ENCODE measurements at regions not wholly inside any gene's neighbourhood (a gene's known extent, or its start where the extent isn't known, plus 50 kb on each side); places are given as distances from the start of the nearest gene placed in this dataset.

GRCh38 chr11:98036810-98037209, 983.9 kb upstream of the CNTN5 start:
- no peaks in the 10 kb centered on the region for H3K36me3 Mint-ChIP-seq (ENCODE audit: low read depth)
- DNase-seq: no peak
- no peak overlapping the region for H3K27ac Mint-ChIP-seq
- no peaks in the 10 kb centered on the region for H3K9me3 Mint-ChIP-seq
- H3K4me3 Mint-ChIP-seq: no peak overlapping the region
- H3K27me3 Mint-ChIP-seq (ENCODE audit: insufficient read depth): no peaks in the 10 kb centered on the region; the same call in 1 of the 2 replicates
- TF ChIP-seq, protein P1, sequence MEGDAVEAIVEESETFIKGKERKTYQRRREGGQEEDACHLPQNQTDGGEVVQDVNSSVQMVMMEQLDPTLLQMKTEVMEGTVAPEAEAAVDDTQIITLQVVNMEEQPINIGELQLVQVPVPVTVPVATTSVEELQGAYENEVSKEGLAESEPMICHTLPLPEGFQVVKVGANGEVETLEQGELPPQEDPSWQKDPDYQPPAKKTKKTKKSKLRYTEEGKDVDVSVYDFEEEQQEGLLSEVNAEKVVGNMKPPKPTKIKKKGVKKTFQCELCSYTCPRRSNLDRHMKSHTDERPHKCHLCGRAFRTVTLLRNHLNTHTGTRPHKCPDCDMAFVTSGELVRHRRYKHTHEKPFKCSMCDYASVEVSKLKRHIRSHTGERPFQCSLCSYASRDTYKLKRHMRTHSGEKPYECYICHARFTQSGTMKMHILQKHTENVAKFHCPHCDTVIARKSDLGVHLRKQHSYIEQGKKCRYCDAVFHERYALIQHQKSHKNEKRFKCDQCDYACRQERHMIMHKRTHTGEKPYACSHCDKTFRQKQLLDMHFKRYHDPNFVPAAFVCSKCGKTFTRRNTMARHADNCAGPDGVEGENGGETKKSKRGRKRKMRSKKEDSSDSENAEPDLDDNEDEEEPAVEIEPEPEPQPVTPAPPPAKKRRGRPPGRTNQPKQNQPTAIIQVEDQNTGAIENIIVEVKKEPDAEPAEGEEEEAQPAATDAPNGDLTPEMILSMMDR (IDR thresholded peaks at IDR 0.05): no peak
- H3K4me1 Mint-ChIP-seq (ENCODE audit: low read depth): peaks cover 28% of the 10 kb centered on the region; the same call in 1 of the 2 replicates

- TF ChIP-seq, protein P1 (IDR thresholded peaks at IDR 0.05): no peak
- Mint-ChIP-seq H3K27me3 (ENCODE audit: insufficient read depth) (no peaks in the 10 kb centered on the region; the same call in 1 of the 2 replicates), H3K4me3 (no peak overlapping the region), H3K27ac (no peak overlapping the region), H3K4me1 (ENCODE audit: low read depth) (peaks cover 42% of the 10 kb centered on the region), H3K36me3 (ENCODE audit: low read depth) (no peaks in the 10 kb centered on the region), H3K9me3 (no peaks in the 10 kb centered on the region)
- DNase-seq: no peak
Observed at GRCh38 chr11:98040061-98040808, 980.5 kb upstream of the CNTN5 start.

- Mint-ChIP-seq H3K4me1 (ENCODE audit: low read depth) (peaks cover 10% of the 10 kb centered on the region), H3K4me3 (no peak overlapping the region), H3K27ac (no peak overlapping the region), H3K27me3 (ENCODE audit: insufficient read depth) (no peaks in the 10 kb centered on the region), H3K9me3 (no peaks in the 10 kb centered on the region), H3K36me3 (ENCODE audit: low read depth) (no peaks in the 10 kb centered on the region)
- DNase-seq: no peak
- TF ChIP-seq, protein P1 (IDR thresholded peaks at IDR 0.05): no peak
Observed at GRCh38 chr11:98047647-98048046, 973.1 kb upstream of the CNTN5 start.

GRCh38 chr11:98053851-98054250, 966.9 kb upstream of the CNTN5 start:
- no peaks in the 10 kb centered on the region; the same call in 1 of the 2 replicates for H3K4me1 Mint-ChIP-seq (ENCODE audit: low read depth)
- H3K9me3 Mint-ChIP-seq: no peaks in the 10 kb centered on the region
- H3K27ac Mint-ChIP-seq: no peak overlapping the region
- H3K27me3 Mint-ChIP-seq (ENCODE audit: insufficient read depth): no peaks in the 10 kb centered on the region; the same call in 1 of the 2 replicates
- no peak overlapping the region for H3K4me3 Mint-ChIP-seq
- no peaks in the 10 kb centered on the region for H3K36me3 Mint-ChIP-seq (ENCODE audit: low read depth)
- no peak for DNase-seq
- TF ChIP-seq, protein P1 (IDR thresholded peaks at IDR 0.05): no peak

DNA sequence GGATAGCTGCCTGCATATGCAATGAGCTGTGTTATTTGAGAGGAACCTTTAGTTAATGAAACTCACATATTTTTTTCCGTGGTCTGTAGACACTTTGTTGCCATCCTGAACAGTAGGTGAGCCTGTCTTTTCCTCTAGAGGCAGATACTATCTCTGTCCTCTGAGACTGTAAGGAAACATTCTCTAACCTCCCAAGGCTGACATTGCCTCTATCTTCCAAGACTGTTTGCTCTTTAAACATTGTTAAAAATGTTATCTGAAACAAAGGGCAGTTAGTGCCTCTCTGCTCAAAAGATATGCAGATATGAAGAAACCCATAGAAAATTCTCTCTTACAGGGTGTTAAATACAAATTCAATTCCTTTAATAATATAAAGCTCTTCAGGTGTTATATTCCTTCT, 963.8 kb upstream of the CNTN5 start:
- Mint-ChIP-seq H3K27ac (no peak overlapping the region), H3K36me3 (ENCODE audit: low read depth) (no peaks in the 10 kb centered on the region), H3K27me3 (ENCODE audit: insufficient read depth) (peaks cover 2% of the 10 kb centered on the region; the same call in 1 of the 2 replicates), H3K9me3 (no peaks in the 10 kb centered on the region), H3K4me1 (ENCODE audit: low read depth) (no peaks in the 10 kb centered on the region; the same call in 1 of the 2 replicates), H3K4me3 (no peak overlapping the region)
- no peak for DNase-seq
- TF ChIP-seq, protein P1 (IDR thresholded peaks at IDR 0.05): no peak
